HFF-Myc (cell line): ENCODE measurements at regions not wholly inside any gene's neighbourhood (a gene's known extent, or its start where the extent isn't known, plus 50 kb on each side); places are given as distances from the start of the nearest gene placed in this dataset.

Experiments used
- DNase-seq: peaks from one replicate; pipeline ENCODE4 v3.0.0-alpha.2; 2011; ENCODE audit warnings: low read depth; ENCODE audit errors: extremely low read depth
- H3K4me3 ChIP-seq: replicated peaks from 2 replicates; pipeline ENCODE4 v1.5.1; 2011; ENCODE audit warnings: low read depth, mild to moderate bottlenecking, control low read depth, low read length
- CTCF ChIP-seq: IDR thresholded peaks from 2 replicates; pipeline ENCODE4 v1.5.1; 2012; ENCODE audit warnings: mild to moderate bottlenecking, low read depth, low read length, control low read depth; ENCODE audit errors: missing control alignments

- DNase-seq = no peak
- no peak for TF ChIP-seq CTCF
- no peak overlapping the region for H3K4me3 ChIP-seq
These were observed 338.0 kb upstream of the KIAA1217 start for GRCh38 chr10:23870651-23871610.

- DNase-seq = no peak
- H3K4me3 ChIP-seq = no peak overlapping the region
- no peak for TF ChIP-seq CTCF
These were observed 336.6 kb upstream of the KIAA1217 start for GRCh38 chr10:23872290-23872689.

- no peak for TF ChIP-seq CTCF
- no peak overlapping the region for H3K4me3 ChIP-seq
- DNase-seq = no peak
These were observed 331.1 kb upstream of the KIAA1217 start for GRCh38 chr10:23877791-23878320.

- DNase-seq = no peak
- TF ChIP-seq CTCF = no peak
- no peak overlapping the region for H3K4me3 ChIP-seq
These were observed 324.3 kb upstream of the KIAA1217 start for GRCh38 chr10:23884670-23885069.

- H3K4me3 ChIP-seq = no peak overlapping the region
- DNase-seq = no peak
- TF ChIP-seq CTCF = no peak
These were observed 323.1 kb upstream of the KIAA1217 start for GRCh38 chr10:23885853-23886252.

GRCh38 chr10:23886355-23886754, 322.6 kb upstream of the KIAA1217 start:
- no peak for DNase-seq
- TF ChIP-seq CTCF = no peak
- no peak overlapping the region for H3K4me3 ChIP-seq
